ENCODE measurements at regions not wholly inside any gene's neighbourhood (a gene's known extent, or its start where the extent isn't known, plus 50 kb on each side); places are given as distances from the start of the nearest gene placed in this dataset.

DNA sequence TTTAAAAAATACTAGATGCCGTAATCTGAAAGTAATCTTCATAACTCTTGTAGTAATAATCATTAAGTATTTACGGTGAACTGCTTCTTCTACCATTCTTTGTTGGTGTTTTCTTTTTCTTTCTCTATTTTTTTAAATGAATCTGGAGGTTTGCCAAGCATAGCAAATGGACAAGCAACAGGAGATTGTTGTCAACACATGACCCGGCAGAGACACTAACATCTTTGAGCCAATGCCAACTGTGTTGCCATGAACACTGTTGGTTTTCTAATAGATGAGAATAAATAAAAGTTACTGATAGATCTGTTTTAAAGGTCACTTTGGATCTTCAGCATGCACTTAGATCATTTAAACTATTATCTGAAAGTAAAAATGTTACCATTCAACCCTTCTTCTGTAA, 523.6 kb upstream of the EYS start:
- CTCF ChIA-PET, result no interaction called here
- Histone ChIP-seq H3K9me3 (replicated peaks; ENCODE audit: control insufficient read depth, insufficient read depth, low read length) (no peaks in the 10 kb centered on the region), H3K4me2 (ENCODE audit: control insufficient read depth, insufficient read depth) (no peak overlapping the region), H3K4me3 (no peak overlapping the region), H3K27me3 (replicated peaks in 1 of 2; ENCODE audit: control insufficient read depth in 2 of 2, insufficient read depth in 2 of 2, low read length in 1 of 2) (no peaks in the 10 kb centered on the region), H3K4me1 (ENCODE audit: control insufficient read depth, insufficient read depth, low read length) (no peaks in the 10 kb centered on the region), H3K27ac (ENCODE audit: control insufficient read depth, insufficient read depth) (no peak overlapping the region), H2AFZ (ENCODE audit: control insufficient read depth, low read depth, low read length) (no peak overlapping the region), H3K9ac (ENCODE audit: control insufficient read depth, insufficient read depth, low read length) (no peak overlapping the region), H4K20me1 (ENCODE audit: control insufficient read depth, insufficient read depth) (no peaks in the 10 kb centered on the region), H3K36me3 (ENCODE audit: control insufficient read depth in 2 of 2, insufficient read depth in 2 of 2, low read length in 1 of 2) (no peaks in the 10 kb centered on the region), H3K79me2 (ENCODE audit: control insufficient read depth, insufficient read depth, low read length) (no peaks in the 10 kb centered on the region)
- SMC1A ChIA-PET (ENCODE audit: uncharacterized antibody, unreplicated experiment), result no interaction called here
- FAIRE-seq, result no peak
- no peak for DNase-seq (ENCODE audit: low read depth, low spot score)
- intact Hi-C loops (cut with micrococcal nuclease; ENCODE audit: unreplicated experiment), result no loop called here
- TF ChIP-seq NFXL1 (IDR thresholded peaks at IDR 0.05; ENCODE audit: borderline replicate concordance), result no peak
- no peak for TF ChIP-seq FOXK2 (IDR thresholded peaks at IDR 0.05)
- TF ChIP-seq, protein P1, sequence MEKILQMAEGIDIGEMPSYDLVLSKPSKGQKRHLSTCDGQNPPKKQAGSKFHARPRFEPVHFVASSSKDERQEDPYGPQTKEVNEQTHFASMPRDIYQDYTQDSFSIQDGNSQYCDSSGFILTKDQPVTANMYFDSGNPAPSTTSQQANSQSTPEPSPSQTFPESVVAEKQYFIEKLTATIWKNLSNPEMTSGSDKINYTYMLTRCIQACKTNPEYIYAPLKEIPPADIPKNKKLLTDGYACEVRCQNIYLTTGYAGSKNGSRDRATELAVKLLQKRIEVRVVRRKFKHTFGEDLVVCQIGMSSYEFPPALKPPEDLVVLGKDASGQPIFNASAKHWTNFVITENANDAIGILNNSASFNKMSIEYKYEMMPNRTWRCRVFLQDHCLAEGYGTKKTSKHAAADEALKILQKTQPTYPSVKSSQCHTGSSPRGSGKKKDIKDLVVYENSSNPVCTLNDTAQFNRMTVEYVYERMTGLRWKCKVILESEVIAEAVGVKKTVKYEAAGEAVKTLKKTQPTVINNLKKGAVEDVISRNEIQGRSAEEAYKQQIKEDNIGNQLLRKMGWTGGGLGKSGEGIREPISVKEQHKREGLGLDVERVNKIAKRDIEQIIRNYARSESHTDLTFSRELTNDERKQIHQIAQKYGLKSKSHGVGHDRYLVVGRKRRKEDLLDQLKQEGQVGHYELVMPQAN (conservative IDR thresholded peaks at IDR 0.05), result no peak
- no peak for TF ChIP-seq CBFB (IDR thresholded peaks at IDR 0.05; ENCODE audit: low read depth)
- no peak for TF ChIP-seq TCF7 (IDR thresholded peaks at IDR 0.05; ENCODE audit: borderline replicate concordance)
- no peak for TF ChIP-seq KAT2A (conservative IDR thresholded peaks at IDR 0.05; ENCODE audit: control insufficient read depth, low read depth, low read length)
- no peak for TF ChIP-seq NFYB (IDR thresholded peaks at IDR 0.05; ENCODE audit: insufficient read depth, low read depth, low read length)
- no peak for TF ChIP-seq SP1 (IDR thresholded peaks at IDR 0.05; ENCODE audit: low read depth, low read length)
- TF ChIP-seq BHLHE40 (IDR thresholded peaks at IDR 0.05; ENCODE audit: borderline replicate concordance in 1 of 2, low read depth in 2 of 2, low read length in 1 of 2), result no peak
- no peak for TF ChIP-seq IKZF2 (IDR thresholded peaks at IDR 0.05)
- TF ChIP-seq ZNF207 (IDR thresholded peaks at IDR 0.05; ENCODE audit: borderline replicate concordance), result no peak
- TF ChIP-seq RAD51 (IDR thresholded peaks at IDR 0.05), result no peak
- TF ChIP-seq PAX8 (IDR thresholded peaks at IDR 0.05), result no peak
- POLR2A ChIA-PET, result no interaction called here
- no peak for ATAC-seq
- 33% methylated on average over 3 of the region's 3 CpGs for WGBS (ENCODE audit: insufficient coverage, insufficient replicate concordance, low lambda C conversion rate, missing lambda C conversion rate)
- RAD21 ChIA-PET (ENCODE audit: unreplicated experiment), result no interaction called here
- in situ Hi-C loops (cut with MboI), result no loop called here
- no TSS peak for BruUV-seq (replicated peaks)
